Neural progenitor cell (in vitro differentiated cells): ENCODE measurements at regions not wholly inside any gene's neighbourhood (a gene's known extent, or its start where the extent isn't known, plus 50 kb on each side); places are given as distances from the start of the nearest gene placed in this dataset.

Experiments used
- CTCF ChIP-seq: fragments of 200-600 bp; sonication (generic); IDR thresholded peaks from 2 replicates; pipeline ENCODE4 v1.5.1; 2017; ENCODE audit warnings: antibody characterized with exemption, mild to moderate bottlenecking
- EZH2 ChIP-seq: fragments of 200-600 bp; sonication (generic); IDR thresholded peaks from 2 replicates; pipeline ENCODE4 v1.6.1; 2017; ENCODE audit warnings: antibody characterized with exemption, mild to moderate bottlenecking, moderate library complexity
- EZH2phosphoT487 ChIP-seq: fragments of 200-600 bp; sonication (generic); IDR thresholded peaks from 2 replicates; pipeline ENCODE4 v1.6.1; 2017; ENCODE audit warnings: antibody characterized with exemption

- TF ChIP-seq CTCF, result no peak
- no peak for TF ChIP-seq EZH2phosphoT487
- no peak for TF ChIP-seq EZH2
Measured at GRCh38 chr14:53331247-53331646, 178.1 kb upstream of the DDHD1 start.
